ENCODE measurements at regions not wholly inside any gene's neighbourhood (a gene's known extent, or its start where the extent isn't known, plus 50 kb on each side); places are given as distances from the start of the nearest gene placed in this dataset.

DNA sequence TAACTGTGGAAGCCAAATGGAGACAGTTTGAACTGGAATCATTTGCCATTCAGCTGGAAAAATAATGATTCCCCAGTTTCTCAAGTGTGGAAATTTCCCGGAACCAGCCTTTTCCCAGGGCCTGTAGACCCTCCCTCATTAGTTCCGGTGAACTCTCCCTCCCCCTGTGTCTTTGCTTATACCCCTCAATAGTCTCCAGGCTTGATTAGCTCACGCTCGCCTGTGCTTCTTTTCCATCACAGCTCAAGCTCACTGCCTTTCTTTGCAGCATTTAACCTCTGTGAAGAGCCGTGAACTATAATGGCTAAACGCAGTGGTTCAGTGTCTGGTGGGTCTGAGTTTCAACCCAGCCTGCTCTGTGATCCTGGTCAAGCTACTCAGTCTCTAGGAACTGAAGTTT, 690.8 kb downstream of the INHBA start:
- Mint-ChIP-seq H3K27me3 (ENCODE audit: insufficient read depth, unreplicated experiment) (no peaks in the 10 kb centered on the region), H3K4me3 (ENCODE audit: unreplicated experiment) (no peak overlapping the region), H3K27ac (ENCODE audit: low read depth, unreplicated experiment) (peak overlapping the region; percentile 20), H3K9me3 (ENCODE audit: unreplicated experiment) (peaks cover 8% of the 10 kb centered on the region), H3K4me1 (ENCODE audit: insufficient read depth, unreplicated experiment) (peaks cover 12% of the 10 kb centered on the region), H3K36me3 (ENCODE audit: insufficient read depth, unreplicated experiment) (no peaks in the 10 kb centered on the region)
- ChIA-PET POLR2A (interaction anchor here (0.6 to 1.0 kb wide), 2 partner anchors 9 to 53 kb away, joined by 3 read pairs; no protein-coding TSS in a partner anchor), CTCF (interaction anchor here (1.1 to 1.3 kb wide), 3 partner anchors 8 to 695 kb away, joined by 3 to 7 read pairs (median 3); no protein-coding TSS in a partner anchor)
- BruUV-seq (replicated peaks) = no TSS peak
- intact Hi-C loops (cut with micrococcal nuclease) = no loop called here
- no peak for DNase-seq (ENCODE audit: unreplicated experiment)
- TF ChIP-seq, protein P1, sequence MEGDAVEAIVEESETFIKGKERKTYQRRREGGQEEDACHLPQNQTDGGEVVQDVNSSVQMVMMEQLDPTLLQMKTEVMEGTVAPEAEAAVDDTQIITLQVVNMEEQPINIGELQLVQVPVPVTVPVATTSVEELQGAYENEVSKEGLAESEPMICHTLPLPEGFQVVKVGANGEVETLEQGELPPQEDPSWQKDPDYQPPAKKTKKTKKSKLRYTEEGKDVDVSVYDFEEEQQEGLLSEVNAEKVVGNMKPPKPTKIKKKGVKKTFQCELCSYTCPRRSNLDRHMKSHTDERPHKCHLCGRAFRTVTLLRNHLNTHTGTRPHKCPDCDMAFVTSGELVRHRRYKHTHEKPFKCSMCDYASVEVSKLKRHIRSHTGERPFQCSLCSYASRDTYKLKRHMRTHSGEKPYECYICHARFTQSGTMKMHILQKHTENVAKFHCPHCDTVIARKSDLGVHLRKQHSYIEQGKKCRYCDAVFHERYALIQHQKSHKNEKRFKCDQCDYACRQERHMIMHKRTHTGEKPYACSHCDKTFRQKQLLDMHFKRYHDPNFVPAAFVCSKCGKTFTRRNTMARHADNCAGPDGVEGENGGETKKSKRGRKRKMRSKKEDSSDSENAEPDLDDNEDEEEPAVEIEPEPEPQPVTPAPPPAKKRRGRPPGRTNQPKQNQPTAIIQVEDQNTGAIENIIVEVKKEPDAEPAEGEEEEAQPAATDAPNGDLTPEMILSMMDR (IDR thresholded peaks at IDR 0.05; ENCODE audit: unreplicated experiment) = no peak

DNA sequence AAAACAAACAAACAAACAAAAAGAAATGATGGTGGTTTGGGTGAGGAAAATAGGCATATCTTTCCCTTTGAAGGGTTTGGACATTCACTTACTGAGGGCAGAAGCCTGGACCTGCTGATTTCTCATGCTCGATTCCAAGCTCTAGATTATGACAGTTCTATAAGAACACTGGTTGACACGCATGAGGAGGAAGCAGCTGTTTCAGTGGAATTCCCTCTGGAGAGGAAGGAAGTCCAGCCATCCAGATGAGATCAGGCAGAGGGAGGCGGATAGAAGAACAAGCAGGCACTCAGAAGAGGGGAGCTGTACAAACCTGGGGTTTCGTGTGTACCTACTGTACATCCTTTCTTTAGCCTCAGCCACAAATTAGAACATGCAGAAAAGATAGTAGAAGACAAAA, 691.9 kb downstream of the INHBA start:
- intact Hi-C loops (cut with micrococcal nuclease) = no loop called here
- DNase-seq (ENCODE audit: unreplicated experiment) = no peak
- BruUV-seq (replicated peaks) = no TSS peak
- H3K27ac Mint-ChIP-seq (ENCODE audit: low read depth, unreplicated experiment) = no peak overlapping the region
- H3K9me3 Mint-ChIP-seq (ENCODE audit: unreplicated experiment) = peaks cover 8% of the 10 kb centered on the region
- TF ChIP-seq, protein P1 (IDR thresholded peaks at IDR 0.05; ENCODE audit: unreplicated experiment) = no peak
- H3K4me1 Mint-ChIP-seq (ENCODE audit: insufficient read depth, unreplicated experiment) = peaks cover 20% of the 10 kb centered on the region
- POLR2A ChIA-PET = no interaction called here
- H3K36me3 Mint-ChIP-seq (ENCODE audit: insufficient read depth, unreplicated experiment) = no peaks in the 10 kb centered on the region
- CTCF ChIA-PET = interaction anchor here (0.6 to 0.7 kb wide), 2 partner anchors 13 to 164 kb away, joined by 3 read pairs; no protein-coding TSS in a partner anchor
- H3K27me3 Mint-ChIP-seq (ENCODE audit: insufficient read depth, unreplicated experiment) = no peaks in the 10 kb centered on the region
- no peak overlapping the region for H3K4me3 Mint-ChIP-seq (ENCODE audit: unreplicated experiment)

DNA sequence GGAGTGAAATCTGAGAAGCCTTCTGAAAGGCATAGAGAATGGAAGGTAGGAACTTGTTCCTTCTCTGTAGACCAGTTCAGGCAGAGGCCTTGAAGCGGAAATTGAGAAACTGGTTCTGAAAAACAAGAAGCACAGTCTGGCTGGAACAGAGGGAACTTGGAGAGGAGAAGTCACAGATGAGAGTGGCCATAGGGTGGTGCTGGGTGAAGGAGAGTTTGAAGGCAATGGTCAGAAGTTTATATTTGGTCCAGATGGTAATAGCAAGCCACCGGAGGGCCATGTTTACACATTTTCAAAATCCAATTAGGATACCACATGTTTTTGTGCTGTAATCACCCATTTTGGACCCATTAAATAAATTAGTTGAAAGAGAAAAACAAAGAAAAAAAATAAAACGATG, 692.5 kb downstream of the INHBA start:
- POLR2A ChIA-PET = no interaction called here
- TF ChIP-seq, protein P1 (IDR thresholded peaks at IDR 0.05; ENCODE audit: unreplicated experiment) = no peak
- CTCF ChIA-PET = interaction anchor here (0.6 kb wide), 1 partner anchor 13 kb away, joined by 3 read pairs; no protein-coding TSS in a partner anchor
- Mint-ChIP-seq H3K4me1 (ENCODE audit: insufficient read depth, unreplicated experiment) (peaks cover 25% of the 10 kb centered on the region), H3K4me3 (ENCODE audit: unreplicated experiment) (no peak overlapping the region), H3K27me3 (ENCODE audit: insufficient read depth, unreplicated experiment) (no peaks in the 10 kb centered on the region), H3K9me3 (ENCODE audit: unreplicated experiment) (peaks cover 8% of the 10 kb centered on the region), H3K36me3 (ENCODE audit: insufficient read depth, unreplicated experiment) (no peaks in the 10 kb centered on the region), H3K27ac (ENCODE audit: low read depth, unreplicated experiment) (no peak overlapping the region)
- intact Hi-C loops (cut with micrococcal nuclease) = no loop called here
- no peak for DNase-seq (ENCODE audit: unreplicated experiment)
- BruUV-seq (replicated peaks) = no TSS peak

DNA sequence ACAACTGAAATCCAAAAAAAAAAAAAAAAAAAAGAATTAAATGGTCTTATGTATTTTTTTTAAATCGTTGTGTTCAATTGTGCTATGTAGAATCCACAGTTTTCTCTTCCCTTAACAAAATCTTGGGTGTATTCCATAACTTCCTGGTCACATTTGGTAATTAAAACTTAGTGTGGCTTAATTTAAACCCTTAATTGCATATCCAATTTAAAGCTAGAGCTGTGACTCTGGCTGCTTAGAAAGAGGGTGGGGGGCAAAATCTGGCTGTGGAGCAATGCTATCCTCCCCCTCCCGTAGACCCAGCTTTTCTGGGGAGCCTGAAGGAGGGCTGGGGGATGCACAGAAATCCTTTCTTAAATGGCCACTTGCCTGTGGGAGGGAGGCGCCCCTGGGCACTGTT, 695.1 kb downstream of the INHBA start:
- H3K27ac Mint-ChIP-seq (ENCODE audit: low read depth, unreplicated experiment) = peak overlapping the region; percentile 57
- no peaks in the 10 kb centered on the region for H3K36me3 Mint-ChIP-seq (ENCODE audit: insufficient read depth, unreplicated experiment)
- peaks cover 8% of the 10 kb centered on the region for H3K9me3 Mint-ChIP-seq (ENCODE audit: unreplicated experiment)
- ChIA-PET CTCF (interaction anchor here (0.7 to 1.6 kb wide), 2 partner anchors 649 to 689 kb away, joined by 3 to 6 read pairs; no protein-coding TSS in a partner anchor), POLR2A (interaction anchor here (0.6 to 1.1 kb wide), 2 partner anchors 38 to 1312 kb away, joined by 3 to 4 read pairs; no protein-coding TSS in a partner anchor)
- DNase-seq (ENCODE audit: unreplicated experiment) = no peak
- TF ChIP-seq, protein P1 (IDR thresholded peaks at IDR 0.05; ENCODE audit: unreplicated experiment) = no peak
- no peaks in the 10 kb centered on the region for H3K27me3 Mint-ChIP-seq (ENCODE audit: insufficient read depth, unreplicated experiment)
- intact Hi-C loops (cut with micrococcal nuclease) = loop anchor here (5.0 to 10.0 kb wide), 3 partner anchors 104 to 173 kb away; no protein-coding TSS in a partner anchor
- H3K4me1 Mint-ChIP-seq (ENCODE audit: insufficient read depth, unreplicated experiment) = peaks cover 48% of the 10 kb centered on the region
- BruUV-seq (replicated peaks) = no TSS peak
- no peak overlapping the region for H3K4me3 Mint-ChIP-seq (ENCODE audit: unreplicated experiment)

Data from MCF 10A (cell line).